A673 (cell line): ENCODE measurements at regions not wholly inside any gene's neighbourhood (a gene's known extent, or its start where the extent isn't known, plus 50 kb on each side); places are given as distances from the start of the nearest gene placed in this dataset.

Experiments
- CTCF ChIP-seq: fragments of 300-800, 200-600 bp; sonication (generic); conservative IDR thresholded peaks from 2 replicates; pipeline ENCODE4 v1.5.1; 2017; ENCODE audit warnings: low read depth, mild to moderate bottlenecking, antibody characterized with exemption, low read length, moderate library complexity, mixed read lengths
- EZH2 ChIP-seq: fragments of 200-600 bp; sonication (generic); IDR thresholded peaks from 2 replicates; pipeline ENCODE4 v1.6.1; 2017; ENCODE audit warnings: borderline replicate concordance, low read depth, mild to moderate bottlenecking, mixed read lengths, antibody characterized with exemption, low read length; ENCODE audit not compliant: poor library complexity, severe bottlenecking

DNA sequence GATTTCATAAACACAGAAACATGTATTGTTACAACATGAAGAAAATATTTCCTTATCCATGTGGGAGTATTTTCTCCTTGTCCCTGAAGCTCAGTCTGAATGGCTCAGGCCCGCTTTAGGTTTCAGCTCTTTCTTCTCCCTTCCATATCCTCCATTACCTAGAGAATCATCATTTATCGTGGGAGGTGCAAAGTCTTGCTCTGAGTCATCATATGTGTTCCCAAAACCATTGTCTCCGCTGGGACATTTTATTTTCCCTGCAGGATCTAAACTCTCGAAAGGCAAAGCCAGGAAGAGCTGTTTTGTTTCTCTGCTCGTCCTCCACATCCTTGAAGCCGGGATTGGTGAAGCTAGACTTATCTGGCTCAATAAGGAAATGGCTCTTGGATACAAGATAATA, 571.2 kb downstream of the EDEM1 start:
- no peak for TF ChIP-seq CTCF
- no peak for TF ChIP-seq EZH2
